Esophagus muscularis mucosa (tissue), 4 donors: ENCODE measurements at regions not wholly inside any gene's neighbourhood (a gene's known extent, or its start where the extent isn't known, plus 50 kb on each side); places are given as distances from the start of the nearest gene placed in this dataset.

Source experiments
- DNase-seq: peaks from one replicate; pipeline ENCODE4 v3.0.0-alpha.2; 2017; ENCODE audit errors: extremely low spot score
- H3K27ac ChIP-seq, 4 donors: fragments of 200-600 bp; sonication (generic); replicated peaks in 1 of 4; 1 replicate in 3 of 4; 2 replicates in 1 of 4; pipeline ENCODE4 v1.5.1; 2016 to 2019; ENCODE audit warnings: mild to moderate bottlenecking in 1 of 4
- H3K27me3 ChIP-seq, 4 donors: fragments of 200-600 bp; sonication (generic); one replicate each; pipeline versions ENCODE4 v1.5.1 to v1.6.0; 2016 to 2019
- H3K36me3 ChIP-seq, 4 donors: fragments of 200-600 bp; sonication (generic); one replicate each; pipeline ENCODE4 v1.5.1; 2016 to 2019
- H3K4me1 ChIP-seq, 4 donors: fragments of 200-600 bp; sonication (generic); one replicate each; pipeline ENCODE4 v1.5.1; 2016 to 2019
- H3K4me3 ChIP-seq, 4 donors: fragments of 200-600 bp; sonication (generic); 1 replicate in 2 of 4; 2 replicates in 2 of 4; pipeline ENCODE4 v1.5.1; 2016 to 2019; ENCODE audit warnings: mild to moderate bottlenecking in 4 of 4, moderate library complexity in 1 of 4
- H3K9me3 ChIP-seq, 4 donors: fragments of 200-600 bp; sonication (generic); 1 replicate in 3 of 4; 2 replicates in 1 of 4; pipeline ENCODE4 v1.5.1; 2016 to 2019
- CTCF ChIP-seq, 3 experiments: fragments of 200-600 bp in 2 of 3; fragments of 450-650 bp in 1 of 3; sonication (generic) in 2 of 3; IDR thresholded peaks; one replicate each; pipeline ENCODE4 v1.5.1; 2017 to 2019; ENCODE audit warnings: antibody characterized with exemption in 3 of 3, mild to moderate bottlenecking in 2 of 3, moderate library complexity in 1 of 3
- EP300 ChIP-seq: sonication (generic); formaldehyde crosslinking; IDR thresholded peaks from one replicate; pipeline ENCODE4 v1.6.1; 2017; ENCODE audit warnings: antibody characterized with exemption
- POLR2A ChIP-seq: fragments of 450-650 bp; IDR thresholded peaks from one replicate; pipeline ENCODE4 v1.6.1; 2017; ENCODE audit warnings: antibody characterized with exemption, moderate library complexity, mild to moderate bottlenecking, low read depth
- POLR2AphosphoS5 ChIP-seq, 2 donors: sonication (generic); formaldehyde crosslinking; IDR thresholded peaks; one replicate each; pipeline ENCODE4 v1.6.1; 2017; ENCODE audit warnings: antibody characterized with exemption in 2 of 2
- WGBS: methylation state at CpG from one replicate; pipeline ENCODE4 v1.1.5; 2018; 5-methylcytosine and 5-hydroxymethylcytosine counted together
- intact Hi-C: fragments of 100-400 bp; cut with DNase I; formaldehyde crosslinking; loops from one replicate; pipeline ENCODE4 v1.15.1; 2023

GRCh38 chr2:71778936-71779773 is 325.8 kb downstream of the DYSF start:
- TF ChIP-seq POLR2A (no peak), POLR2AphosphoS5 (IDR thresholded peaks at IDR 0.05) (no peak), CTCF (IDR thresholded peaks at IDR 0.05) (no peak), EP300 (no peak)
- H3K4me1 ChIP-seq, result peaks cover 0 to 4% (median 0%) of the 10 kb centered on the region in 4 donors
- no peak overlapping the region for H3K4me3 ChIP-seq
- H3K36me3 ChIP-seq, result no peaks in the 10 kb centered on the region
- peaks cover 0 to 10% (median 0%) of the 10 kb centered on the region in 4 donors for H3K27me3 ChIP-seq
- no peaks in the 10 kb centered on the region for H3K9me3 ChIP-seq
- intact Hi-C loops, result no loop called here
- H3K27ac ChIP-seq, result no peak overlapping the region
- WGBS, result 74% methylated on average over 7 of the region's 8 CpGs
- peak; percentile 88 for DNase-seq

GRCh38 chr2:71778514-71778913 is 325.2 kb downstream of the DYSF start:
- peak; percentile 75 for DNase-seq
- no peaks in the 10 kb centered on the region for H3K9me3 ChIP-seq
- H3K27ac ChIP-seq, result no peak overlapping the region
- 78% methylated on average over 2 of the region's 2 CpGs for WGBS
- no peak overlapping the region for H3K4me3 ChIP-seq
- H3K4me1 ChIP-seq, result peaks cover 0 to 4% (median 0%) of the 10 kb centered on the region in 4 donors
- H3K27me3 ChIP-seq, result peaks cover 0 to 10% (median 0%) of the 10 kb centered on the region in 4 donors
- TF ChIP-seq POLR2A (no peak), CTCF (IDR thresholded peaks at IDR 0.05) (no peak), EP300 (no peak), POLR2AphosphoS5 (IDR thresholded peaks at IDR 0.05) (no peak)
- H3K36me3 ChIP-seq, result no peaks in the 10 kb centered on the region
- intact Hi-C loops, result no loop called here

GRCh38 chr2:71777946-71778345 is 324.6 kb downstream of the DYSF start:
- H3K27me3 ChIP-seq, result peaks cover 0 to 10% (median 0%) of the 10 kb centered on the region in 4 donors
- peaks cover 0 to 4% (median 0%) of the 10 kb centered on the region in 4 donors for H3K4me1 ChIP-seq
- intact Hi-C loops, result no loop called here
- no peaks in the 10 kb centered on the region for H3K36me3 ChIP-seq
- 100% methylated on average over 1 of the region's 4 CpGs for WGBS
- no peak overlapping the region for H3K27ac ChIP-seq
- DNase-seq, result peak; percentile 87
- H3K9me3 ChIP-seq, result no peaks in the 10 kb centered on the region
- TF ChIP-seq POLR2A, result no peak
- no peak for TF ChIP-seq CTCF (IDR thresholded peaks at IDR 0.05)
- TF ChIP-seq POLR2AphosphoS5 (IDR thresholded peaks at IDR 0.05), result no peak
- TF ChIP-seq EP300, result no peak
- H3K4me3 ChIP-seq, result no peak overlapping the region

GRCh38 chr2:71776227-71776626 is 322.9 kb downstream of the DYSF start:
- DNase-seq, result peak; percentile 60
- intact Hi-C loops, result no loop called here

More at GRCh38 chr2:71776227-71776626, 322.9 kb downstream of the DYSF start:
- H3K36me3 ChIP-seq, result no peaks in the 10 kb centered on the region
- peaks cover 0 to 4% (median 0%) of the 10 kb centered on the region in 4 donors for H3K4me1 ChIP-seq
- H3K27me3 ChIP-seq, result no peaks in the 10 kb centered on the region
- no peak overlapping the region for H3K27ac ChIP-seq
- TF ChIP-seq EP300 (no peak), CTCF (IDR thresholded peaks at IDR 0.05) (no peak), POLR2A (no peak), POLR2AphosphoS5 (IDR thresholded peaks at IDR 0.05) (no peak)
- H3K9me3 ChIP-seq, result peaks cover 0 to 4% (median 2%) of the 10 kb centered on the region in 4 donors
- no peak overlapping the region for H3K4me3 ChIP-seq
- WGBS, result 58% methylated on average over 3 of the region's 3 CpGs
